Peyer's patch (tissue), 4 donors: ENCODE measurements at regions not wholly inside any gene's neighbourhood (a gene's known extent, or its start where the extent isn't known, plus 50 kb on each side); places are given as distances from the start of the nearest gene placed in this dataset.
"Not testable (repeated sequence)": the region's sequence is repeated elsewhere in the genome, so short reads cannot be mapped to it uniquely, and the experiment has no call there.

Experiments used
- DNase-seq, 3 donors: peaks; one replicate each; pipeline ENCODE4 v3.0.0-alpha.2; 2017 to 2019
- H3K27ac ChIP-seq, 4 donors: fragments of 200-600 bp; sonication (generic); one replicate each; pipeline ENCODE4 v1.5.1; 2016 to 2019
- H3K27me3 ChIP-seq, 2 donors: fragments of 200-600 bp; sonication (generic); one replicate each; pipeline ENCODE4 v1.5.1; 2019
- H3K36me3 ChIP-seq, 3 donors: fragments of 200-600 bp; sonication (generic); one replicate each; pipeline ENCODE4 v1.5.1; 2016 to 2019
- H3K4me1 ChIP-seq, 4 donors: fragments of 200-600 bp; sonication (generic); one replicate each; pipeline ENCODE4 v1.5.1; 2016 to 2019
- H3K4me3 ChIP-seq, 4 donors: fragments of 200-600 bp; sonication (generic); 1 replicate in 3 of 4; 2 replicates in 1 of 4; pipeline ENCODE4 v1.5.1; 2016 to 2019; ENCODE audit warnings: mild to moderate bottlenecking in 1 of 4
- H3K9me3 ChIP-seq, 4 donors: fragments of 200-600 bp; sonication (generic); one replicate each; pipeline ENCODE4 v1.5.1; 2016 to 2019; ENCODE audit warnings: mild to moderate bottlenecking in 1 of 4
- CTCF ChIP-seq, 6 experiments: fragments of 450-650 bp in 4 of 6; fragments of 200-600 bp in 2 of 6; sonication (generic) in 1 of 6; IDR thresholded peaks; one replicate each; pipeline ENCODE4 v1.5.1; 2017 to 2019; ENCODE audit warnings: antibody characterized with exemption in 6 of 6, mild to moderate bottlenecking in 3 of 6, moderate library complexity in 1 of 6
- POLR2A ChIP-seq, 2 donors: fragments of 450-650 bp; IDR thresholded peaks; one replicate each; pipeline ENCODE4 v1.5.1; 2017; ENCODE audit warnings: antibody characterized with exemption in 2 of 2, mild to moderate bottlenecking in 2 of 2, moderate library complexity in 2 of 2

GRCh38 chr1:197994907-197995407 lies 77.8 kb downstream of the LHX9 start:
- no peak overlapping the region for H3K27ac ChIP-seq
- no peak for TF ChIP-seq POLR2A (IDR thresholded peaks at IDR 0.05)
- TF ChIP-seq CTCF (IDR thresholded peaks at IDR 0.05), result no peak
- no peaks in the 10 kb centered on the region for H3K4me1 ChIP-seq
- no peaks in the 10 kb centered on the region for H3K27me3 ChIP-seq
- no peaks in the 10 kb centered on the region for H3K9me3 ChIP-seq
- peak overlapping the region in 1 of 4 donors; percentile 18 for H3K4me3 ChIP-seq
- H3K36me3 ChIP-seq, result no peaks in the 10 kb centered on the region
- no peak for DNase-seq

- Histone ChIP-seq H3K27ac (no peak overlapping the region), H3K9me3 (no peaks in the 10 kb centered on the region), H3K4me1 (no peaks in the 10 kb centered on the region), H3K36me3 (no peaks in the 10 kb centered on the region), H3K27me3 (no peaks in the 10 kb centered on the region), H3K4me3 (no peak overlapping the region)
- DNase-seq, result no peak
- no peak for TF ChIP-seq CTCF (IDR thresholded peaks at IDR 0.05)
- TF ChIP-seq POLR2A (IDR thresholded peaks at IDR 0.05), result no peak
These were observed 78.5 kb downstream of the LHX9 start for GRCh38 chr1:197995408-197996258.

GRCh38 chr1:197996259-197996512 lies 79.0 kb downstream of the LHX9 start:
- DNase-seq, H3K4me1 ChIP-seq, H3K4me3 ChIP-seq, H3K27ac ChIP-seq, H3K27me3 ChIP-seq, H3K9me3 ChIP-seq, H3K36me3 ChIP-seq: not testable (repeated sequence)

GRCh38 chr1:197998110-197998509 lies 80.9 kb downstream of the LHX9 start:
- no peak for DNase-seq
- H3K9me3 ChIP-seq, result no peaks in the 10 kb centered on the region
- TF ChIP-seq CTCF (IDR thresholded peaks at IDR 0.05), result no peak
- H3K27ac ChIP-seq, result no peak overlapping the region
- H3K4me3 ChIP-seq, result no peak overlapping the region
- H3K27me3 ChIP-seq, result no peaks in the 10 kb centered on the region
- H3K36me3 ChIP-seq, result no peaks in the 10 kb centered on the region
- H3K4me1 ChIP-seq, result no peaks in the 10 kb centered on the region

- Histone ChIP-seq H3K27ac (no peak overlapping the region), H3K9me3 (no peaks in the 10 kb centered on the region), H3K36me3 (no peaks in the 10 kb centered on the region), H3K4me3 (no peak overlapping the region), H3K4me1 (no peaks in the 10 kb centered on the region), H3K27me3 (no peaks in the 10 kb centered on the region)
- no peak for DNase-seq
- no peak for TF ChIP-seq CTCF (IDR thresholded peaks at IDR 0.05)
- TF ChIP-seq POLR2A (IDR thresholded peaks at IDR 0.05), result no peak
These were observed 84.7 kb downstream of the LHX9 start for GRCh38 chr1:198001776-198002408.

- no peak for TF ChIP-seq POLR2A (IDR thresholded peaks at IDR 0.05)
- no peak for TF ChIP-seq CTCF (IDR thresholded peaks at IDR 0.05)
- no peak for DNase-seq
- no peaks in the 10 kb centered on the region for H3K9me3 ChIP-seq
These were observed 86.3 kb downstream of the LHX9 start for GRCh38 chr1:198003468-198003867.

More at GRCh38 chr1:198003468-198003867, 86.3 kb downstream of the LHX9 start:
- Histone ChIP-seq H3K27me3 (no peaks in the 10 kb centered on the region), H3K4me3 (no peak overlapping the region), H3K27ac (no peak overlapping the region), H3K4me1 (no peaks in the 10 kb centered on the region), H3K36me3 (no peaks in the 10 kb centered on the region)
